ENCODE measurements at regions not wholly inside any gene's neighbourhood (a gene's known extent, or its start where the extent isn't known, plus 50 kb on each side); places are given as distances from the start of the nearest gene placed in this dataset.
"Not testable (repeated sequence)": the region's sequence is repeated elsewhere in the genome, so short reads cannot be mapped to it uniquely, and the experiment has no call there.

DNA sequence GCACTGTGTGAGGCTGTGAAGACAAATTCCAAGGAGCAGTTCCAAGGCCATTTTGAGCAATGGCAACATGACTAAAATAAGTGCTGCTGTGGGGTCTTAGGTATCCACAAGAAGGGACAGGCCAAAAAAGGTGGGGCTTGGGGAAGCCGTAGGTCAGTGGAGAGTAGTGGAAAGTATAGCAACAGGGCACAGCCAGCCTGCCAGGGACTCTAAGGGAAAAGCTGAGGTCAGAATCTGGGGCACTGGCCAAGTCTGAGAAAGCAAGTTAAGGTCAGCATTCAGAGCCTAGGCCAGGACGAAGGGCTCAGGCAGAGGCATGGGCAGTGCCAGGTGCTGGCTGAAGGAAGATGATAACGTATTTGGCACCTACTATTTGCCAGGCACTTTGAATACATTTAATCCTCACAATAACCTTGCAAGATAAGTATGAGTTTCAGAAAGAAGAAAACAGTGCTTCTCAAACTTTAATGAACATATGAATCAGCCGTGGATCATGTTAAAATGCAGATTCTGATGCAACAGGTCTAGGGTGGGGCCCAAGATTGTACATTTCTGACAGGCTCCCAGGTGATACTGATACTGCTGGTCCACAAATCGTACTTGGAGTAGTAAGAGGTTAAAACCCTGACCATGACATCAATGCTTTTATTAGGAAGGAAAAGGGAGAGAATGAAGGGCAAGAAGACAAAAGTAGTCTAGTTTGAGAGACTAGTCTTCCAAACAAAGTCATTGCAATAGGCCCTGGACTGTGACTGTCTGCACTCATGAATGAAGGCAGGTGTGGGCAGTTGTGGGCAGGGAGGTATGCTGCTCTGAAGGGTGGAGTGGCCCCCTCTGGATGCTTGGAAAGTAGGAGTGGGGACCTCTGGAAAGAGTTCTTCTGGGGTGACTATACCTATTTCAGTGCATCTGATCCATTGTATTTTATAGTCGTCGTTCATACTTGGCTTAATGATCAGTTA lies 106.3 kb upstream of the ANKRD28 start:
- DNase-seq = no peak

- DNase-seq = no peak
Measured at GRCh38 chr3:15905041-15905440, 107.3 kb upstream of the ANKRD28 start.

DNA sequence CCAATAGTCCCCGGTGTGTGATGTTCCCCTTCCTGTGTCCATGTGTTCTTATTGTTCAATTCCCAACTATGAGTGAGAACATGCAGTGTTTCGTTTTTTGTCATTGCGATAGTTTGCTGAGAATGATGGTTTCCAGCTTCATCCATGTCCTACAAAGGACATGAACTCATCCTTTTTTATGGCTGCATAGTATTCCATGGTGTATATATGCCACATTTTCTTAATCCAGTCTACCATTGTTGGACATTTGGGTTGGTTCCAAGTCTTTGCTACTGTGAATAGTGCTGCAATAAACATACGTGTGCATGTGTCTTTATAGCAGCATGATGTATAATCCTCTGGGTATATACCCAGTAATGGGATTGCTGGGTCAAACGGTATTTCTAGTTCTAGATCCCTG lies 109.6 kb upstream of the ANKRD28 start:
- not testable (repeated sequence) for DNase-seq

GRCh38 chr3:15918988-15919387 lies 121.2 kb upstream of the ANKRD28 start:
- DNase-seq = no peak

GRCh38 chr3:15919971-15920370 lies 122.2 kb upstream of the ANKRD28 start:
- no peak for DNase-seq

DNA sequence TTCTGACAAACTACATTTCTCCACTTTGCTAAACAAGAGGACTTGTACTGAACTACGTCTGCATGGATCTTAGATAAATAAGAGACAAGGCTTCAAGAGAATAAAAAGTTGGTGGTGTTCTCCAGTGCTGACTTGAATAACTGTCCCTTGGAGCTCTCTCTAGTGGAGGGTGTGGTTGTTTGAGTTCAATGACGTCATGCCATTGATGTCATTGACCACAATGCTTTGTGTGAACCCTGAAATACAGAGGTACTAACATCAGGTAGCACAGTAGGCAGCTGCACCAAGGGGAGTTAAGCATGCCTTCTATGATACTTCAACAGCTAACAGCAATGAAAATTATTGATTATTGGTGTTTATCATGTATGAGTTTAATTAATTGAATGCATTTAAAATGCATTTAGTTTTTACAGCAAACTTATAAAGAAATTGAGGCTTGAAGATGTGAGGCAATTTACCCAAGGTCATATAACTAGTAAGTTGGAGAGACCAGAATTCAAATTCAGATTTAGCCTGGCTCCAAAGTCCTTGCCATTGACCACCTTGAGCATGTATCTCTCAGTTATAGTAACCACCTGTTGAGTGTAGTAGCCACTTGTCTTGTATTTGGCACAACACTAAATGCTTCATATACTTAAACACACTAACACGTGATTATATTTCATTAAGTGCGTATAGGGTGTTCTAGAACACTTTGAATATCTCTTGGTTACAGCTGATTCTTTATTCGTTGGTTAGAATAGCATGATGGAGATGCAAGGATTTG lies 126.0 kb upstream of the ANKRD28 start:
- DNase-seq = peak in 1 of 5 donors; percentile 21

DNA sequence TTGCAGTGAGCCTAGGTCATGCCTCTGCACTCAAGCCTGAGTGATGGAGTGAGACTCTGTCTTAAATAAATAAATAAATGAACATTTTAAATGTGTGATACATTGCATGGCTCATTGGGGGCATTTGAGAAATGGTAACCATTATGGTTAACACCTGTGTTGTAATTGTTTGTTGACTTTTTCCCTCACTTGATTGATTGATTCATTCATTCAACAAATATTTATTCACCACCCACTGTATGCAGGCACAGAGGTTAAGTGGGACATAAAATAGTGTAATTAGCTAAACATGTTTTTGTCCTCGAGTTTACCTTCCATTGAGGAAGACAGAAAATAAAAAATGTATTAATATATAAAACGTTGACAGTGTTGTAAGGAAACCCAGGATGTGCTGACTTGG lies 127.1 kb upstream of the ANKRD28 start:
- DNase-seq = no peak

DNA sequence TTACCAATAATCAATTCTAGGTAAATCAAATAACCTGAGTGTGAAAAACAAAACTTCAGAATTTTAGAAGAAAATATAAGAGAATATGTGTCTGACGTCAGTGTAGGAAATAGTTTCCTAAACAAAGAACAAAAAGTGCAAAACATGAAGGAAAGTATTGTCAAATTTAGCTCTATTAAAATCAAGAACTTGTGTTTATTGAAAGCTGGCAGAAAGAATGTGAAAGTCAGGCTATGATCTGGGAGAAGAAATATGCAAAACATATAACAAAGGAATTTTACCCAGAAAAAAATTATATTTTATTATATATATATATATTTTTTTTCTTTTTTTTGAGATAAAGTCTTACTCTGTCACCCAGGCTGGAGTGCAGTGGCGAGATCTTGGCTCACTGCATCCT lies 129.1 kb upstream of the ANKRD28 start:
- DNase-seq = no peak

DNA sequence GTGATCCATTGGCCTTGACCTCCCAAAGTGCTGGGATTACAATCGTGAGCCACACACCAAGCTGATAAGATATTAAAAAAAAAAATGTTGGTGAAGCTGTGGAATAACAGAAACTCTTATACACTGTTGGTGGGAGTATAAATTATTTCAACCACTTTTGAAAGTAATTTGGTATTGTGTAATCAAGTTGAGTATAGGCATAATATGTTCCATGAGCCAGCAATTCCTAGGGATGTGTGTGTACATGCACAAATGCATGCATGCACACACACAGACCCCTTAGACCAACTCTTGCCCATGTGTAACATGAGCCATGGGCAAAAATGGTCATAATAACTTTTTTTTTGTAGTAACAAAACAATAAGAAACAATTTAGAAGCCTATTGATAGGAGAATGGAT lies 130.2 kb upstream of the ANKRD28 start:
- no peak for DNase-seq

DNA sequence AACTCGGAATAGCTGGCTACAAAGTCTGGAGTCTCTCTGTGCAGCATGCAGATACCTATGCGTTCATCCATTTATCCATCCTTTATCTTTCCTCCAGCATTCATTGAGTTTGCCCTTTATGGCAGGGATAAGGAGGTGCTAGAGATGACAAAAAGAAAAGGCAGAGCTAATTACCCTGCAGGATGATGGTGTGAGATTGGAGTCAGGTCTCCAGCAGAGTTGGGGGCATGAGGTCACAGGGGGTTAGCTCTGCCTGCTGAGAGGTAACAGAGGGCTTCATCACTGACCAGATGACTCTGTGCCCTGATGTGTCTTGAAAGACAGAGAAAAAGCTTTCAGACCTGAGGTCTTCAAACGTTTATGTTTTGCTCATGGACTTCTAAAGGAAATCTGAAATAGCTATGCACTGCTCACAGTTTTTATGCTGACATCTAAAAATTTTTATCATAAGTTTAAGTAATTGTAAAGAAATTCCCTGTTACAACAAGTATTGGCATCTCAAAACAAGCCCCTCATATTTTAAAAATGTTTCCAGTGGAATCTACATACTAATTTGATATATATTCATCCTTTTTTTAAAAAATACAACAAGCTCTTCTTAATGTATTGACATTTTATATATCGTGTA lies 132.3 kb upstream of the ANKRD28 start:
- no peak for DNase-seq

- no peak for DNase-seq
Measured at GRCh38 chr3:15932348-15933300, 134.8 kb upstream of the ANKRD28 start.

GRCh38 chr3:15933439-15934139 lies 135.8 kb upstream of the ANKRD28 start:
- no peak for DNase-seq

- DNase-seq = no peak
Measured at GRCh38 chr3:15934389-15935195, 136.8 kb upstream of the ANKRD28 start.

DNA sequence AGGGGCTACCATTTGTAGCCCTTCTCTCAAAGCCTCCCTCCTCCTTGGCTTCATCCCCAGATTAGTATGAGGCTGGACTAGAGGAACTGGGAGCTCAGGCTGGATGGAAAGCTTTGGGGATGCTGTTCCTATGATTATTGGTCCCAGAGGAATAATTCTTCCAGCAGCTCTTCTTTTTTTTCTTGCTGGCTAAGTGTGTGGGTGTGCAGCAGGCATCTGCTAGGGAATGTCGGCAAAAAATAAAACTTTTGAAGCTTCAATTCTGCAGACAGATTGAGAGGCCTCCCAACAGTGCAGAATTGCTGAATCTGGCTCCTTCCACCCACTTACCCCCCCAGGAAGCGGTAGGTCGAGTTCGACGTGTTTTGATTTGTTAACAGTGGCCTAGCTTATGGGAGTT lies 138.5 kb upstream of the ANKRD28 start:
- DNase-seq = no peak

DNA sequence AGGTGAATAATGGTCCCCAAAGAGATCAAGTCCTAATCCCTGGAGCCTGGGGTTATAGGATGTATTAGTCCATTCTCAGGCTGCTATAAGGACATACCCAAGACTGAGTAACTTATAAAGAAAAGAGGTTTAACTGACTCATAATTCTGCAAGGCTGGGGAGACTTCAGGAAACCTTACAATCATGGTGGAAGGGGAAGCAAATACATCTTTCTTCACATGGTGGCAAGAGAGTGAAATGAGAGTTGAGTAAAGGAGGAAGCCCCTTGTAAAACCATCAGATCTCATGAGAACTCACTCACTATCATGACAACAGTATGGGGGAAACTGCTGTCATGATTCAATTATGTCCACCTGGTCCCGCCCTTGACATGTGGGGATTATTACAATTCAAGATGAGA lies 142.9 kb upstream of the ANKRD28 start:
- DNase-seq = no peak

- DNase-seq = not testable (repeated sequence)
Measured at GRCh38 chr3:15941457-15941856, 143.7 kb upstream of the ANKRD28 start.

- DNase-seq = no peak
Measured at GRCh38 chr3:15941958-15942357, 144.2 kb upstream of the ANKRD28 start.

- DNase-seq = no peak
Measured at GRCh38 chr3:15942462-15942861, 144.7 kb upstream of the ANKRD28 start.

- DNase-seq = no peak
Measured at GRCh38 chr3:15942936-15943335, 145.2 kb upstream of the ANKRD28 start.

DNA sequence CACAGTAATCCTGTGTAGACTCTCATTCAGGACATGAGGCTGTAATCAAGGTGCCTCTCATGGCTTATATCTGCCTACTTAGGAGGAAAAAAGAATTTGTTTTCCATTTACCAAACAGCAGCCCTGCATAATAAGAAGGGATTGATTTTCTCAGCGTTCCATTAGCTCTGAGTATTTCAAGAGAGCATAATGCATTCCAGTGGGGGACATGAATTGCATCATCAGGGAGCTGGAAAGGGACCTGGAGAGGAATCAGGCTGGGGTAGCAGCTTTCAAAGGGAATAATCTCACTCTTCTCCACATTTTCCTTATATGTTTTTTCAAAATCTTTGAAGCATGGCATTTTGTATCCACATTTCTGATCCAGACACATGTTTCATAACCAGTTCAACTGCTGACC lies 150.6 kb upstream of the ANKRD28 start:
- DNase-seq = no peak
